GM18867 (cell line): ENCODE measurements at regions not wholly inside any gene's neighbourhood (a gene's known extent, or its start where the extent isn't known, plus 50 kb on each side); places are given as distances from the start of the nearest gene placed in this dataset.
A peak's percentile ranks its signal among the peaks of the same experiment; 100 is the strongest.
"Not testable (repeated sequence)": the region's sequence is repeated elsewhere in the genome, so short reads cannot be mapped to it uniquely, and the experiment has no call there.

Experiments
- ATAC-seq: cut with Tn5 transposase; IDR thresholded peaks from one replicate; pipeline ENCODE4 v1.9.1; 2021; ENCODE audit warnings: mild to moderate bottlenecking, moderate library complexity; ENCODE audit not compliant: unreplicated experiment

DNA sequence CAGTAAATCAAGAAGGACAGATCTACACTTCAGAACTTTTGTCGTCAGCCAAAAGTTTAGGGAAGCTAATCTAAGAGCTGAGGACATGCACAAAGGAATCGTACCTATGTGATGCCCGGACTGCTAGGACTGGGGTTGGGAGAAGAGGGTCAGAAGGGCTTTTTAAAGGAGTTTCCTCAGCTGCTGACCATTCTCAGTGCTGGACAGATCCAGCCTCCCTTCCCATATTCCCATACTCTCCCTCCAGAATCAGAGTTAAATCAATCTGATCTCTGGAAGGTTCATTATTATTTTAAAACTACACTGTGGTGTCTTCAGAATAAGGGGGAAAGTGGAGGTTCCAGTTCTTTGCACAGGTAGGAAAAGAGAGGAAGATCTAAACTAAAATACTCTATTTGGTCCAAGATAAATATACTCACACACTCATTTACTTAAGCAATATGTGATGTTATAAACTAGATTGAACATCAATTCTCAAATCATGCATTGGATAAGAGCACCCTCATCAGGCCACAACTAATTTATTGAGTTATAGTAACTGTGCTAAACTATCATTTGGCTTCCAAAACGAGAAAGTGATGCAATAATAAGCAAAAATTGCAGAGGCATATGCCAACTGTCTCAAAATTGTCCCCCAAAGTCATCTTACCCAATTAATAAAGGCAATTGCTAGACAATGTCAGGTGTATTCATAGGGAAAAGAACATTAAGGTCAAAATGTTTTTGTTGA is 124.7 kb downstream of the HNRNPD start:
- ATAC-seq, result no peak

DNA sequence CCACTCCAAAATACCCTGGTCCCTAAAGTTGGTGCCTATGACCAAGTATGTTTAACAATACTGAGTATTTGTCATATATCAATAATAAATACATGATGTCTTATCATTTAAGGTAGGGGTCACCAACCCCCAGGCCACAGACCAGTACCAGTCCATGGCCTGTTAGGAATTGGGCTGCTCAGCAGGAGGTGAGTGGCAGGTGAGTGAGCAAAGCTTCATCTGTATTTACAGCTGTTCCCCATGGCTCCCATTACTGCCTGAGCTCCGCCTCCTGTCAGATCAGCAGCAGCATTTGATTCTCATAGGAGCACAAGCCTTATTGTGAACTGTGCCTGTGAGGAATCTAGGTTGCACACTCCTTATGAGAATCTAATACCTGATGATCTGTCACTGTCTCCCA is 126.2 kb downstream of the HNRNPD start:
- no peak for ATAC-seq

DNA sequence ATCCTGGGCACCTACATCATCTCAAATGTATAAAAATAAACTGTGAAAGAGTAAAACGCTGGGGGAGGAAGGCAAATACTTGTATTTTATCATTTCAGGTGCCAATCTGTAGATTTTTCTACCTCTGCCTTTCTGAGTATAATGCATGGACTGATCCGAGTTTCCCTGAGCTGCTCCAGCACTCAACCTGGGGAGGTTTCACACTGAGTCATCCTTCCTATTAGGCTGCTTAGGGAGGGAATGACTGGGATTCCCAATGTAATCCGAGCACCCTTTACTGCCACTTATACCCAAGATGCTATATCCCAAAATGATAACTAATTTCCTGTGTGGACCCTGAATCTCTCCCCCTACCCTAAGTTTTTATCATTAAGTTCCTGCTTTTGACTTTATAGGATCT is 126.6 kb downstream of the HNRNPD start:
- no peak for ATAC-seq

DNA sequence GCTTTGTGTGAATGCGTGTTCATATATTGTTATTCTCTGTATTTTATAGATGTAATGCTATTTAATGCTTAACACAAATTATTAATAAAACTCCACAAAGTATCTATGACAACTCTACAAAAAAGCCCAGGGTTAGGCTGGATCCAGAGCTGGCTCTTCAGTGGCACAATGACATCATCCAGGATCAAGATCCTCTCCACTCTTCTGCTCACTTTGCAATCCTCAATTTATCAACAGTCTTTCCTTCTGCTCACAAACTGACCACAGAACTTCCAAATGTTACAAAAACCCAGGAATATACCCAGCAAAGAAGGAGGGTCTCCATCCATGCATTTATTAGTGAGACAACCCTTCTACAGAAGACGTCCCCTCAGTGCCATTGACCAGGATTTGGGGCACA is 132.3 kb downstream of the HNRNPD start:
- no peak for ATAC-seq

DNA sequence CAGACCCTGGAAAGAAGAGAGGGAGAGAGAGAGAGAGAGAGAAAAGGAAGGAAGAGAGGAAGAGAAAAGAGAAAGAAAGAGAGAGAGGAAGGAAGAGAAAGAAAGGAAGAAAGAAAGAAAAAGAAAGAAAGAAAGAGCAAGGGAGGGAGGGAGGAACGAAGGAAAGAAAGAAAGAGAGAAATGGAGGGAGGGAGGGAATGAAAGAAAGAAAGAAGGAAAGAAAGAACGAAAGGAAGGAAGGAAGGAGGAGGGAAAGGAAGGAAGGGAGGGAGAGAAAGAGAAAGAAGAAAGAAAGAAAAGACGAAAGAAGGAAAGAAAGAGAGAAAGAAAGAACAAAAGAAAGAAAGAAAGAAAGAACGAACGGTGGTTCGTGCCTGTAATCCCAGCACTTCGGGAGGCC is 133.4 kb downstream of the HNRNPD start:
- no peak for ATAC-seq

DNA sequence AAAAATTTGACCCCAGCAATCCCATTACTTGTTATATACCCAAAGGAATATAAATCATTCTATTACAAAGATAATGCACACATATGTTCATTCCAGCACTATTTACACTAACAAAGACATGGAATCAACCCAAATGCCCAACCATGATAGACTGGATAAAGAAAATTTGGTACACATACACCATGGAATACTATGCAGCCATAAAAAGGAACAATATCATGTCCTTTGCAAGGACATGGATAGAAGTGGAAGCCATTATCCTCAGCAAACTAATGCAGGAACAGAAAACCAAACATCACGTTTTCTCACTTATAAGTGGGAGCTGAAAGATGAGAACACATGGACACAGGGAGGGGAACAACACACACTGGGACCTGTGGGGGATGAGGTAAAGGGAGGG is 136.6 kb downstream of the HNRNPD start:
- not testable (repeated sequence) for ATAC-seq

DNA sequence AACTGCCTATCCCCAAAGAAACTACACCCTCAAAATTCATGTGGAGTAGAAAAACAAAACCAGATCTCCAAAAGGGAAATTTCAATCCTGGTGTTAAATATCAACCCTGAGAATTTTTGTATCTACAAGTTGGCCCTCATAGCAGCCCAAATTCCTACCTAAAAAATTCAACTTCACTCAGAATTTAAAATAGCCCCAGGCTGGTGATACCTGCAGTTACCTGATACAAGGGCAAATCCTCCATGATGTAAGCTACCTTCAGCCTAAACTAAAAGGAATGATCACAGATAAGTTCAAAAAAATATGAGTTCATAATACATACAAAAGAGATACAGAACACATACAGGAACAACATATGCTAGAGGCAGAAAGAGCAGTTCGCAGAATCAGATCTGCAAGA is 138.4 kb downstream of the HNRNPD start:
- no peak for ATAC-seq

DNA sequence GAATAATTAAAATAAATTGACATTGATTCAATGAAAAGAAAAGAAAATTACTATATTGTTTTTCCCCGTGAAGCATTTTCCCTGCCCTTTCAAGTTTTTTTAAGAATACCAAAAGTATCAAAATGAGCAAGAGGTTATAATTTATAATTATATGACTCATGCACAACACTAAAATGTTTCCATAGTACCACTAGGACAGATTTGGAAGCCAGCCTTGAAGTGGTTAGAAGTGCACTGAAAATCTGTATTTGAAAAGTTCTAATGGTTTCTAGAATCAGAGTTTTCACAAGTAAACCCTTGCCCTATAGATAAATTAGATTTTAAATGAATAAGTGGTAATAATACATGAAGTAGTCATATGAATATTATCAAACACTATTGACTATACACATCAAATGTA is 140.9 kb downstream of the HNRNPD start:
- ATAC-seq, result no peak

DNA sequence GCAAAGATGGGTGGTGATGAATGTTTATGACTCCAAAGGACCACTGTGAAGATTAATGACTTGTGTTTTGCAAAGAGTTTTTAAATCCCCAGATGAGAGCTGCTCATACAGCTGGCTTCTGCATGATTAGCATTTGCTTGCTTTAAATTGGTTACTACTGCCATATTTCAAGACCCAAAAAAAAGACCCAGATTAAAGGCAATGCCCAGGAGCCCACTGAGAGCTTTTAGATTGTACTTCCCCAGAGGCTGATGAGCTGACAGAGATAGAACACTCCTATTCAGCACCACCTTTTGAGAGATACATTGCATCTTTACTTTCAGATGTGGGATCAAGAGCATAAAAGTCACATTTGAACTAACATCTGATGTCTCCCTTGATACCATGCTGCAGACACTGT is 142.0 kb downstream of the HNRNPD start:
- no peak for ATAC-seq

DNA sequence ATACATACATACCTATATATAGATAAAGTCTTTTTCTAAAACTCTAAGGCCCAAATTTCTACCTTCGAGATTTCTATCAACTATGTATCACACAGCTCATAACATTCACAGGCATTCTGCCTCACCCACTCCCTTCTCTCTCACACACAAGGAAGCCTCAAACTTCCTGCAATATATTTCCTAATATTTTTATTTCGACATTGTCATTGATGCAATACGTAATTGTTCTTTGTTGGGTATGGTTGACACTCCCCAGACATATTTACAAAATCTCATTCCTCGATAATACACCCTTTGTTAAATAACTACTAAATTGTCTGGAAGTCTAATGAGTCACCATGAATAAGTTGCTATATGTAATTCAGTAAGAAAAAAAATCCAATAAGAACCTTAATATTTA is 143.5 kb downstream of the HNRNPD start:
- ATAC-seq, result no peak

DNA sequence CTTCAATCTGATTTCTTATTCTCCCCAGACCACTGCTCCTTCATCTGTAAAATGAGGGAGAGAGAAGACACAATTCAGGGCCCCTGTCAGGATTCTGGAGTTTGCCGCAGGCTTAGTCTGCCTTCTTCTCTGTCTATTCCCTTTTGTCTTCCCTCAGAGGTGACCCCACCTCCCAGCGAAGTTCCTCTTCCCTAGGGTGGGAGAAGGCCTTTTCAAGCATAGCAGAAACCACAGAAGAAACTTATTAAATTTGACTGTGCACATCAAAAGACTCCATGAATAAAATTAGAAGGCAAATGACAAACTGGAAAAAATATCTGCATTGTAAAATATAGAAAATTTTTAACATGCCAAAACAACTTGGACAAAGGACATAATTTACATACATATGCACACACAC is 148.8 kb downstream of the HNRNPD start:
- ATAC-seq, result no peak

DNA sequence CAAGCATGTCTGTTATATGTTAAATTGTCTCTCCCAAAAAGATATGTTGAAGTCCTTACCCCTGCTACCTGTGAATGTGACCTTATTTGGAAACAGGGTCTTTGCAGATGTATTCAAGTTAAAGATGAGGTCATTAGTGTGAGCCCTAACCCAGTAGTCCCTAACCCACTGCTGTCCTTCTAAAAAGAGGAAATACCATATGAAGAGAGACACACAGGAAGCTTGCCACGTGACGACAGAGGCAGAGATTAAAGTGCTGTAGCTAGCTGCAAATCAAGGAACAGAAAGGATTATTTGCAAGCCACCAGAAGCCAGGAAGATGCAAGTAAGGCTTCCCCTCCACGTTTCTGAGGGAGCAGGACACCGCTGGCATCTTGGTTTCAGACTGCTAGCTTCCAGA is 150.1 kb downstream of the HNRNPD start:
- no peak for ATAC-seq

DNA sequence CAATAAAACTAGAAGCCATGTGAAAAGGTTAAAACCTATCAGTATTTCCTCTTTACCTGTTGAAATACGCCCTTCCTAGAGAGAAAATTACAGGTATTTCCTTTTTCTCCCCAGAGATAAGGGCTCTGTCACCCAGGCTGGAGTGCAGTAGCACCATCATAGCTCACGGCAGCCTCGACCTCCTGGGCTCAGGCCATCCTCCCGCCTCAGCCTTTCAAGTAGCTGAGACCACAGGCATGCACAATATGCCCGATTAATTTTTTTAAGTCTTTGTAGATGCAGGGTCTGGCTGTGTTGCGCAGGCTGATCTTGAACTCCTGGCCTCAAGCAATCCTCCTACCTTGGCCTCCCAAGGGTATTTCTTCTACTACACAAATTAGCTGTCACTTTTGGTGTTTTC is 154.4 kb downstream of the HNRNPD start:
- ATAC-seq, result no peak

DNA sequence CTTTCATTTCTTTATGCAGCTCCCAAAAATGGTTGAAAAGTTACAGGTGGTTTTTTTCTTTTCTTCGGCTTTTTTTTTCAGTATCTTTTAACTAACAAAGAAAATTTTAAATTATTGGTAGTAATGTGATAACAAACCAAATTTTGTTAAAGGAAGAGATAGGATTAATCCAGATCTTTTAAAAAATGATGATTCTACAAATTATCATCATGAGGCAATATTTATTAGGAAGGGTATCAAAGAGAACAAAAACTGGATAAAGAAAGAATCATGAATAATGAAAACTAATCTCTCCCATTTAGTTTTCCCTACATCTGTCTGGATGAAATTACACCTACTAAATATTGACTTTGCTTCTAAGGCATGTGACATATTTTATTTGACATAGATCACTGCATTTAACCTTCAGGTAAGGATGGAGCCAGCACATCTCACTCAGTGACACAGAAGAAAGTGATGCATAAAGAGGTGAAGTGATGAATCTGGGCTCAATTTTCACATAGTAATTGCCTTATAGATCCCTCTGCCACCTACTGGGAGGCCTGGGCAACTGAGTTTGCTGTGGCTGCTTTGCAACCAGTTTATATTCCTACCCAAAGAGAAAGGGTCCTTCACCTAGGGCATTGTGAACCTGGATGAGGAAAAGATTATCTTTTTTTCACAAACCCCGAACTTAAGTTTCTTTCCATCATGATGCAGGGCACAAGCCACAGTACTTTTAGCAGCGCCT is 155.6 kb downstream of the HNRNPD start:
- ATAC-seq, result no peak

DNA sequence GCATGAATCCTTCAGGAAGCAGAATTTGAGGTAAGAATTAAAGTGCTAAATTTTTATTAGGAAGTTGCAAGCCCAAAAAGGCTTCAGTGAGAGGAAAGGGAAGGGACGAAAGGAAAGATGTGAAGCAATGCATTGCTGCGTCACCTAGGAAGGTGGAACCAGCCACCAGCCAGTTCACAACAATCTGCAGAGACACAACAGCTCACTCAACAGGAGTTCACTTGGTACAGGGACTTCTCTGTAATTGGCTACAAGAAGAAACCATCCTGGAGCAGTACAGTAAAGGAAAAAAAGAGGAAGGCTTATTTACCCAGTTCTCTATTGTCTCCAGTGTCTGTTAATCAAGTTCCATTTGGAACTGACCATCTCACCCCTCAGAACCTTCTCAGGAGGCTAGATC is 157.6 kb downstream of the HNRNPD start:
- ATAC-seq, result no peak

DNA sequence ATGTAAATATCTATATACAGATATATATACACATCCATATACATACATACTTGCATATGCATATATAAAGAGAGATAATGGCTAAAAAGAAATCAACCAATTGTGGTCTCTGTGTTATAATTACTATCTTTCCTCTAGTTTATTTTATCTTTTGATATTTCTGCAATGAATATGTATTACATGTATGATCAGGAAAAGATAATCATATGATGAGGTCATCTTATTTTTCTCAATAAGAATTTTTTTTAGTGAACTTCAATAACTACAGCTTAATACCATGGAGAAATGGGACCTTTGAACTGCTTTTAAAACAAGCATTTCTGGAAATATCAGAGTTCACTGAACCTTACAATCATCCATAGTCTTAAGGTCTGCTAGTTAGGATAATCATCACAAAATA is 158.0 kb downstream of the HNRNPD start:
- ATAC-seq, result no peak

DNA sequence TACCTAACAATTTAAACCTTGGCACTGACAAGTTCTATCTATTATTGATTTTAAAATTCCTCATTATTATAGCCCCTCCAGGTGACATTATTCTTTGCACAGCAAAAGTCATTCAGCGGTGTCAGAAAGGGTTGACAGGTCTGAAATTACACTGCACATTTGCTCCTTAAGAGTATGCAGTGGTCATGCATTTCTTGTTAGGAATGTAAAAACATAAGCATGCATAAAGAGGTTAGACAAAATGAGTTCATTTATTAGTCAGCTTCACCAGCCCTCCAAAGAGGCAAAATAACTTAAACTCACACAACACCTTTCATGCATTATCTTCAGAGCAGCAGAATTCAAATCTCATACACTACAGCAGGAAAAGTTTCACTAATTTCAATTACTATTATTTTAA is 158.8 kb downstream of the HNRNPD start:
- ATAC-seq, result no peak

DNA sequence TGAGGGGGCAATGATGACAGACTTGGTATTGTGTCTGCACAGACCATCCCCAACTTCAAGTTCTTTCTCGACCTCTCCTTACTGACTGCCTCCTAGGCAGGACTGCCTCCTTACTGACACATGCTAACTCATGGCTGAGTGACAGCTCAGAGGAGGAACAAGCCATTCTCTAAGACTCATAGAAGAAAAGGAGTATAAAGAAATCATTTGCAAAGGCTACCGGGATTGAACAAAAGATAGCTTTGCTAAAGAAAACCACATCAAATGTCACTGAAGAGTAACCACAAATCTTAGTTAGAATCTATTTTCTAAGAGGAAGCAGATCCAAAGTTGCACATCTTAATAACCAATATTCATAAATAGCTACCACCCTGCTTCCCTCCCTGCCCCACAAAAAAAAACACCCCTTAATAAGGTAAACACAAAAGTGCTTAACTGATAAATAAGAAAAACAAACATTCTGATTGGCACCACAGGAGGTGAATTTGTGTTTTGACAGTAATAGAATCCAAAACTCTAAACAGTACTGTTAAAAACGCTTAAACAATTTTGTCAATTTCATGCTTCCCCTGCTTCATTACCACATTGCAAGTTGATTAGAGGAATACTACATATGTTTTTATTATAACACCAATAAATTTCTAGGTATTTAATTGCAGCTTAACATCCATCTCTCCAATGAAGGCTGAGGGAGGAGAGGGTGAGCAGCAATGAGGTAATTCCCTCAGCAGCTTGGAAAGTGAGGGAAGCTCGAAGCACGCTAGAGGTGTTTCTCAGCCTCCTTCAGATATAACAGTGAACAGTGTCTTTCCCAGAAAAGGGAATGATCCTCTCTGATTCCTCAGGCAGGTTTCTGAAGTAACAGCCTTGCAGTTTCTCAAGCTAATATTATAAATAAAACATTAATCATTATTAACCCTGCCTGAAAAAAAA is 160.0 kb downstream of the HNRNPD start:
- ATAC-seq, result no peak

DNA sequence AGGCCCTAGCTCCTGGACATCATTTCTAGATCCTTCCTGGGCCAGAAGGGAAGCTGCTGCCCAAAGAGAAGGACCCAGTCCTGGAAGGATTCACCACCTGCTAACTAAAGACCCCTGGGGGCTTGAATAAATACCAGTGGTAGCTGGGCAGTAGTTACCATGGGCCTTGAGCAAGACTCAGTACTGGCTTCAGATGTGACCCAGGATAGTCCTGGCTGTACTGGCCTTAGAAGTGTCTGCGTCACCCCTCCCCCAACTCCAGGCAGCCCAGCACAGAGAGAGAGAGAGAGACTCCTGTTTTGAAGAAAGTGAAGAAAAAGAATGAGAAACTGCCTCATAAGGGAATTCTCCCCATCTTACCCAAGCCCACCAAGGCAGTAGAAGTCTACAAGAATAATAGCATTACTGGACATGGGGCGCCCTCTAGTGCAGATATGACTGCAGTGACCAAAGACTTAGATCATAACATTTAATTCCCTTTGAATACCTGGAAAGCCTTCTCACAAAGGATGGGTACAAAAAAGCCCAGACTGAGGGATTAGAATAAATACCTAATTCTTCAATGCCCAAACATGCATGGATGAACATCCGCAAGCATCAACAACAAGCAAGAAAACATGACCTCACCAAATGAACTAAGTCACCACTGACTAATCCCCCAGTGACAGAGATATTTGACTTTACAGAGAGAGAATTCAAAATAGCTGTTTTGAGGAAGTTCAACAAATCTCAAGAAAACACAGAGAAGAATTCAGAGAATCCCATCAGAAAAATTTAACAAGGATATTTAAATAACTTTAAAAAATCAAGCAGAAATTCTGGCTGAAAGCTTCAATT is 171.8 kb downstream of the HNRNPD start:
- ATAC-seq, result peak; percentile 73

DNA sequence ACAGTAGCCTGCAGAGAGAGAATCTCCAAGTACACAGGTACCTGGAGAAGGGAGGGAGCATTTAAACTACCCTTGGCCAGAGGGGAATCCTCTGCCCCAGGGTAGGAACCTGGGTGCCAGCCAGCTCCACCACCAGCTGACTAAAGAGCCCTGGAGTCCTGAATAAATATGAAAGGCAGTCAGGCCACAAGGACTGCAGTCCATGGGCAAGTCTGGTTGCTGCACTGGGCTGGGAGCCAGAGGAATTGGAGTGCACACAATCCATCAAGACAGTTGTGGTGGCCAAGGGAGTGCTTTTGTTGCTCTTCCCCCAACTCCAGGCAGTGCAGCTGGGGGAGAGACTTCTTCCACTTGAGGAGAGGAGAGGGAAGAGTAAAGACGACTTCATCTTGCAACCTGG is 172.5 kb downstream of the HNRNPD start:
- ATAC-seq, result no peak

DNA sequence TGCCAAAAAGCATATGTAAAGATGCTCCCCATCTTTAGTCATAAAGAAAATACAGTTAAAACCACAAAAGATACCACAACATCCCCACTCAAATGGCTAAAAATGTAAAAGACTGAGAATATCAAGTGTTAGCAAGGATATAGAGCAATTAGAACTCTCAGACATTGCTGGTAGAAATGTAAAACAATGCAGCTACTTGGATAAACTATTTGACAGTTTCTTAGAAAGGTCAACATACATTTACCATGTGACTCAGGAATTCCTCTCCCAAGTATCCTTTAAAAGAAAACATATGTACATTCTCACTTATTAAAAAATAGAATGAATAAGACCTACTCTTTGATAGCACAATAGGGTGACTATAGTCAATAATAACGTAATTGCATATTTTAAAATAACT is 173.7 kb downstream of the HNRNPD start:
- ATAC-seq, result no peak
